Ishikawa (cell line): ENCODE measurements at regions not wholly inside any gene's neighbourhood (a gene's known extent, or its start where the extent isn't known, plus 50 kb on each side); places are given as distances from the start of the nearest gene placed in this dataset.

Source experiments
- CEBPB ChIP-seq: IDR thresholded peaks from 2 replicates; pipeline ENCODE4 v1.6.1; 2012
- CREB1 ChIP-seq: IDR thresholded peaks from 2 replicates; pipeline ENCODE4 v1.6.1; 2012; ENCODE audit warnings: low read depth
- EGR1 ChIP-seq: IDR thresholded peaks from 2 replicates; pipeline ENCODE4 v1.6.1; 2012
- EP300 ChIP-seq: IDR thresholded peaks from 2 replicates; pipeline ENCODE4 v1.6.1; 2012; ENCODE audit warnings: borderline replicate concordance
- FOXM1 ChIP-seq: IDR thresholded peaks from 2 replicates; pipeline ENCODE4 v1.6.1; 2012; ENCODE audit warnings: low read depth, borderline replicate concordance
- NFIC ChIP-seq: IDR thresholded peaks from 2 replicates; pipeline ENCODE4 v1.6.1; 2012
- RAD21 ChIP-seq: IDR thresholded peaks from 2 replicates; pipeline ENCODE4 v1.6.1; 2012; ENCODE audit warnings: low read depth
- REST ChIP-seq: IDR thresholded peaks from 2 replicates; pipeline ENCODE4 v1.6.1; 2012; ENCODE audit warnings: low read depth, mild to moderate bottlenecking
- TAF1 ChIP-seq: IDR thresholded peaks from 2 replicates; pipeline ENCODE4 v1.6.1; 2012; ENCODE audit warnings: low read depth, mild to moderate bottlenecking
- TCF12 ChIP-seq: IDR thresholded peaks from 2 replicates; pipeline ENCODE4 v1.6.1; 2012; ENCODE audit warnings: low read depth
- TEAD4 ChIP-seq: IDR thresholded peaks from 2 replicates; pipeline ENCODE4 v1.6.1; 2012
- USF1 ChIP-seq: IDR thresholded peaks from 2 replicates; pipeline ENCODE4 v1.6.1; 2012
- YY1 ChIP-seq: IDR thresholded peaks from 2 replicates; pipeline ENCODE4 v1.6.1; 2012; ENCODE audit warnings: low read depth
- ZBTB7A ChIP-seq: IDR thresholded peaks from 2 replicates; pipeline ENCODE4 v1.6.1; 2012; ENCODE audit warnings: low read depth

- TF ChIP-seq YY1 = no peak
- TF ChIP-seq TCF12 = no peak
- no peak for TF ChIP-seq RAD21
- no peak for TF ChIP-seq REST
Observed at GRCh38 chr19:30130356-30131122, 188.5 kb downstream of the URI1 start.

- TF ChIP-seq TCF12 (no peak), EGR1 (no peak), YY1 (no peak), ZBTB7A (no peak), TEAD4 (no peak), FOXM1 (no peak), TAF1 (no peak)
Observed at GRCh38 chr19:30131246-30131645, 189.2 kb downstream of the URI1 start.

GRCh38 chr19:30131722-30132291 lies 189.8 kb downstream of the URI1 start:
- TF ChIP-seq NFIC (no peak), TEAD4 (no peak), EP300 (no peak), REST (no peak), EGR1 (no peak), FOXM1 (no peak), RAD21 (no peak), ZBTB7A (no peak), USF1 (no peak), TAF1 (no peak), CREB1 (no peak)

- TF ChIP-seq REST (no peak), NFIC (no peak)
Observed at GRCh38 chr19:30132343-30133075, 190.5 kb downstream of the URI1 start.

GRCh38 chr19:30133803-30134202 lies 191.8 kb downstream of the URI1 start:
- TF ChIP-seq EP300 (no peak), USF1 (no peak), EGR1 (no peak), CREB1 (no peak), FOXM1 (no peak), RAD21 (no peak), CEBPB (no peak)
